ENCODE measurements at regions not wholly inside any gene's neighbourhood (a gene's known extent, or its start where the extent isn't known, plus 50 kb on each side); places are given as distances from the start of the nearest gene placed in this dataset.
"Not testable (repeated sequence)": the region's sequence is repeated elsewhere in the genome, so short reads cannot be mapped to it uniquely, and the experiment has no call there.

- DNase-seq (ENCODE audit: low read depth in 2 of 2), result not testable (repeated sequence)
Measured at GRCh38 chr4:9702696-9703095, 78.7 kb upstream of the DRD5 start.

GRCh38 chr4:9703391-9703790 is 78.0 kb upstream of the DRD5 start:
- DNase-seq (ENCODE audit: low read depth in 2 of 2), result peak; percentile 16 to 23

GRCh38 chr4:9704126-9704525 is 77.3 kb upstream of the DRD5 start:
- not testable (repeated sequence) for DNase-seq (ENCODE audit: low read depth in 2 of 2)

GRCh38 chr4:9704551-9705332 is 76.7 kb upstream of the DRD5 start:
- DNase-seq (ENCODE audit: low read depth in 2 of 2), result no peak

- not testable (repeated sequence) for DNase-seq (ENCODE audit: low read depth in 2 of 2)
Measured at GRCh38 chr4:9707281-9707680, 74.2 kb upstream of the DRD5 start.

GRCh38 chr4:9707936-9708335 is 73.5 kb upstream of the DRD5 start:
- not testable (repeated sequence) for DNase-seq (ENCODE audit: low read depth in 2 of 2)

GRCh38 chr4:9709724-9710123 is 71.7 kb upstream of the DRD5 start:
- DNase-seq (ENCODE audit: low read depth in 2 of 2), result no peak

GRCh38 chr4:9715271-9715670 is 66.2 kb upstream of the DRD5 start:
- DNase-seq (ENCODE audit: low read depth in 2 of 2), result not testable (repeated sequence)

GRCh38 chr4:9716093-9716492 is 65.3 kb upstream of the DRD5 start:
- DNase-seq (ENCODE audit: low read depth in 2 of 2), result no peak

- DNase-seq (ENCODE audit: low read depth in 2 of 2), result not testable (repeated sequence)
Measured at GRCh38 chr4:9718246-9718939, 63.0 kb upstream of the DRD5 start.

- not testable (repeated sequence) for DNase-seq (ENCODE audit: low read depth in 2 of 2)
Measured at GRCh38 chr4:9722131-9722530, 59.3 kb upstream of the DRD5 start.

Data from stimulated activated CD8-positive, alpha-beta memory T cell treated with anti-CD3 and anti-CD28 coated beads, Interleukin-7, amount 100 ng/mL, for 4 hours (primary cell).